ENCODE measurements at regions not wholly inside any gene's neighbourhood (a gene's known extent, or its start where the extent isn't known, plus 50 kb on each side); places are given as distances from the start of the nearest gene placed in this dataset.

DNA sequence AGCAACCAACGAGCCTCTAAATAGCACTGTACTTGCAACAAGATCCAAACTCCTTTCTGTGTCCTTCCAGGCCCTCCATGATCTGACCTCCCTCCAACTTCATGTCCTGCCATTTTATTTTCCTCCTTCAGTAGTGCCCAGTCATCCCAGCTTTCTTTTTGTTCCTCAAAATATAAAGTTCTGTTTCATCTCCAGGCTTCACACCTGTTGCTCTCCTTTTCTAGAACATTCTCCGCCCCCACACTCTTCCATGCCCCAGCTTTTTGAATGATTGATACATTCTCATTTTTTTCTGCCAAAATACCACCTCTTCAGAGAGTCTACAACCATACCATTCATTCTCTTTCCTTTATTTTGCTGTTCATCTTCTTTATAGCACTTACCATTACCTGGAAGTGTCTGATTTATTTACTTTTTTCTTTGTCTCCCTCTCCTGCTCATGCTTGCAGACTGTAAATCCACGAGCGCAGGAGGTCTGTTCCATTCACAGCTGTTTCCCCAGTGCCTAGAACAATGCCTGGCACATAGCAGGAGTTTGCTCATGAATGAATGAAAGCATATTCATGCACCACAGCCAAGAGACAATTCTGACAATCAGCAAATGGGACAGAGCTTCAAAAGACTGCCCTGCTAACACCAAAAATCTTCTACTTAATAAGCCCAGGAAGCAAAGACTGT, 296.4 kb downstream of the RPAP3 start:
- TF ChIP-seq, protein P1, sequence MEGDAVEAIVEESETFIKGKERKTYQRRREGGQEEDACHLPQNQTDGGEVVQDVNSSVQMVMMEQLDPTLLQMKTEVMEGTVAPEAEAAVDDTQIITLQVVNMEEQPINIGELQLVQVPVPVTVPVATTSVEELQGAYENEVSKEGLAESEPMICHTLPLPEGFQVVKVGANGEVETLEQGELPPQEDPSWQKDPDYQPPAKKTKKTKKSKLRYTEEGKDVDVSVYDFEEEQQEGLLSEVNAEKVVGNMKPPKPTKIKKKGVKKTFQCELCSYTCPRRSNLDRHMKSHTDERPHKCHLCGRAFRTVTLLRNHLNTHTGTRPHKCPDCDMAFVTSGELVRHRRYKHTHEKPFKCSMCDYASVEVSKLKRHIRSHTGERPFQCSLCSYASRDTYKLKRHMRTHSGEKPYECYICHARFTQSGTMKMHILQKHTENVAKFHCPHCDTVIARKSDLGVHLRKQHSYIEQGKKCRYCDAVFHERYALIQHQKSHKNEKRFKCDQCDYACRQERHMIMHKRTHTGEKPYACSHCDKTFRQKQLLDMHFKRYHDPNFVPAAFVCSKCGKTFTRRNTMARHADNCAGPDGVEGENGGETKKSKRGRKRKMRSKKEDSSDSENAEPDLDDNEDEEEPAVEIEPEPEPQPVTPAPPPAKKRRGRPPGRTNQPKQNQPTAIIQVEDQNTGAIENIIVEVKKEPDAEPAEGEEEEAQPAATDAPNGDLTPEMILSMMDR (IDR thresholded peaks at IDR 0.05; ENCODE audit: low read depth, low read length), result no peak
- TF ChIP-seq POLR2A (IDR thresholded peaks at IDR 0.05; ENCODE audit: extremely low read depth, insufficient read length), result no peak
- no peak for TF ChIP-seq MYC (IDR thresholded peaks at IDR 0.05; ENCODE audit: low read depth, low read length)
- TF ChIP-seq, protein P2, sequence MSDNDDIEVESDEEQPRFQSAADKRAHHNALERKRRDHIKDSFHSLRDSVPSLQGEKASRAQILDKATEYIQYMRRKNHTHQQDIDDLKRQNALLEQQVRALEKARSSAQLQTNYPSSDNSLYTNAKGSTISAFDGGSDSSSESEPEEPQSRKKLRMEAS (IDR thresholded peaks at IDR 0.05; ENCODE audit: low read depth, low read length), result no peak

Measured in NB4 (cell line).